ENCODE measurements at regions not wholly inside any gene's neighbourhood (a gene's known extent, or its start where the extent isn't known, plus 50 kb on each side); places are given as distances from the start of the nearest gene placed in this dataset.

- Histone ChIP-seq H3K27me3 (ENCODE audit: control insufficient read depth in 2 of 2, insufficient read depth in 2 of 2, low read length in 2 of 2) (no peaks in the 10 kb centered on the region), H3K9me3 (replicated peaks; ENCODE audit: control insufficient read depth, insufficient read depth, low read length) (no peaks in the 10 kb centered on the region), H4K20me1 (replicated peaks; ENCODE audit: control insufficient read depth, extremely low read depth, insufficient read depth, low read length) (no peaks in the 10 kb centered on the region), H2AFZ (ENCODE audit: low read depth, low read length) (no peak overlapping the region), H3K4me3 (replicated peaks in 1 of 3; ENCODE audit: insufficient read depth in 1 of 3, low read depth in 1 of 3, low read length in 3 of 3) (no peak overlapping the region), H3K4me1 (ENCODE audit: control insufficient read depth, extremely low read depth, insufficient read depth, low read length) (no peaks in the 10 kb centered on the region), H3K27ac (ENCODE audit: insufficient read depth, low read depth, low read length) (no peak overlapping the region), H3K4me2 (ENCODE audit: insufficient read depth, low read length) (no peak overlapping the region), H3K79me2 (ENCODE audit: control insufficient read depth, insufficient read depth, low read length) (no peaks in the 10 kb centered on the region), H3K9me1 (replicated peaks; ENCODE audit: control insufficient read depth, extremely low read depth, insufficient read depth, low read length) (no peaks in the 10 kb centered on the region), H3K36me3 (ENCODE audit: control insufficient read depth in 2 of 2, extremely low read depth in 1 of 2, insufficient read depth in 2 of 2, low read length in 2 of 2) (no peaks in the 10 kb centered on the region), H3K9ac (replicated peaks; ENCODE audit: extremely low read depth, insufficient read depth, low read length) (no peak overlapping the region)
- TF ChIP-seq CTCF (IDR thresholded peaks at IDR 0.05; ENCODE audit: extremely low read depth in 1 of 2, insufficient read depth in 1 of 2, low read depth in 1 of 2, low read length in 2 of 2) = no peak
- TF ChIP-seq, protein P1, sequence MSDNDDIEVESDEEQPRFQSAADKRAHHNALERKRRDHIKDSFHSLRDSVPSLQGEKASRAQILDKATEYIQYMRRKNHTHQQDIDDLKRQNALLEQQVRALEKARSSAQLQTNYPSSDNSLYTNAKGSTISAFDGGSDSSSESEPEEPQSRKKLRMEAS (IDR thresholded peaks at IDR 0.05; ENCODE audit: insufficient read depth, insufficient read length) = no peak
- TF ChIP-seq JUN (IDR thresholded peaks at IDR 0.05; ENCODE audit: borderline replicate concordance, insufficient read depth, insufficient read length, low read depth) = no peak
- TF ChIP-seq POLR2AphosphoS5 (IDR thresholded peaks at IDR 0.05; ENCODE audit: insufficient read depth, low read depth, low read length) = no peak
- no peak for TF ChIP-seq POLR2A (IDR thresholded peaks at IDR 0.05; ENCODE audit: low read depth, low read length)
- TF ChIP-seq MYC (IDR thresholded peaks at IDR 0.05; ENCODE audit: low read depth, low read length) = no peak
- no peak for TF ChIP-seq EZH2 (IDR thresholded peaks at IDR 0.05; ENCODE audit: borderline replicate concordance, low read depth, low read length, severe bottlenecking)
- TF ChIP-seq GATA2 (IDR thresholded peaks at IDR 0.05; ENCODE audit: insufficient read depth, insufficient read length, low read depth, low read length) = no peak
- no peak for TF ChIP-seq FOS (IDR thresholded peaks at IDR 0.05; ENCODE audit: borderline replicate concordance, insufficient read depth, low read length)
- CTCF ChIA-PET = no interaction called here
- dilution Hi-C loops (cut with MboI; ENCODE audit: extremely low pct_ligation_motif_present, low sequenced_read_pairs) (no loop called here), intact Hi-C loops (cut with micrococcal nuclease) (no loop called here)
- DNase-seq (ENCODE audit: low read depth, low spot score) (no peak), FAIRE-seq (no peak)
- POLR2A ChIA-PET = no interaction called here
- no TSS peak for BruUV-seq (replicated peaks)
Measured at GRCh38 chr20:40108321-40108720, 580.7 kb downstream of the MAFB start.
